ENCODE measurements at regions not wholly inside any gene's neighbourhood (a gene's known extent, or its start where the extent isn't known, plus 50 kb on each side); places are given as distances from the start of the nearest gene placed in this dataset.

GRCh38 chr5:13501176-13501575 lies 443.3 kb downstream of the DNAH5 start:
- no peak for DNase-seq
- H3K9me3 ChIP-seq (ENCODE audit: control insufficient read depth, low read length), result no peaks in the 10 kb centered on the region
- no peak overlapping the region for H3K27ac ChIP-seq (ENCODE audit: low read depth, low read length)
- Mint-ChIP-seq H3K27ac (no peak overlapping the region), H3K4me1 (peaks cover 13% of the 10 kb centered on the region), H3K36me3 (ENCODE audit: low read depth) (no peaks in the 10 kb centered on the region), H3K9me3 (no peaks in the 10 kb centered on the region), H3K27me3 (ENCODE audit: insufficient read depth) (peaks cover 2% of the 10 kb centered on the region), H3K4me3 (no peak overlapping the region)
- no peak overlapping the region for H3K9ac ChIP-seq (ENCODE audit: extremely low read depth, low read length, poor library complexity, severe bottlenecking)
- no peaks in the 10 kb centered on the region for H3K36me3 ChIP-seq (ENCODE audit: control insufficient read depth, insufficient read depth, low read length)
- TF ChIP-seq, protein P1, sequence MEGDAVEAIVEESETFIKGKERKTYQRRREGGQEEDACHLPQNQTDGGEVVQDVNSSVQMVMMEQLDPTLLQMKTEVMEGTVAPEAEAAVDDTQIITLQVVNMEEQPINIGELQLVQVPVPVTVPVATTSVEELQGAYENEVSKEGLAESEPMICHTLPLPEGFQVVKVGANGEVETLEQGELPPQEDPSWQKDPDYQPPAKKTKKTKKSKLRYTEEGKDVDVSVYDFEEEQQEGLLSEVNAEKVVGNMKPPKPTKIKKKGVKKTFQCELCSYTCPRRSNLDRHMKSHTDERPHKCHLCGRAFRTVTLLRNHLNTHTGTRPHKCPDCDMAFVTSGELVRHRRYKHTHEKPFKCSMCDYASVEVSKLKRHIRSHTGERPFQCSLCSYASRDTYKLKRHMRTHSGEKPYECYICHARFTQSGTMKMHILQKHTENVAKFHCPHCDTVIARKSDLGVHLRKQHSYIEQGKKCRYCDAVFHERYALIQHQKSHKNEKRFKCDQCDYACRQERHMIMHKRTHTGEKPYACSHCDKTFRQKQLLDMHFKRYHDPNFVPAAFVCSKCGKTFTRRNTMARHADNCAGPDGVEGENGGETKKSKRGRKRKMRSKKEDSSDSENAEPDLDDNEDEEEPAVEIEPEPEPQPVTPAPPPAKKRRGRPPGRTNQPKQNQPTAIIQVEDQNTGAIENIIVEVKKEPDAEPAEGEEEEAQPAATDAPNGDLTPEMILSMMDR (conservative IDR thresholded peaks at IDR 0.05), result peak; percentile 39
- H3K4me3 ChIP-seq (ENCODE audit: low read length), result no peak overlapping the region
- H3K27me3 ChIP-seq (ENCODE audit: control insufficient read depth, insufficient read depth, low read length, poor library complexity, severe bottlenecking), result no peaks in the 10 kb centered on the region
- H3K4me1 ChIP-seq (ENCODE audit: control insufficient read depth, insufficient read depth, low read length), result no peaks in the 10 kb centered on the region
- WGBS, 2 experiments (ENCODE audit: insufficient coverage in 1 of 2, insufficient read length in 1 of 2), result 82 to 90% methylated on average over 2 to 3 of the region's 3 CpGs

GRCh38 chr5:13498279-13498678 lies 446.2 kb downstream of the DNAH5 start:
- no peaks in the 10 kb centered on the region for H3K4me1 ChIP-seq (ENCODE audit: control insufficient read depth, insufficient read depth, low read length)
- H3K9me3 ChIP-seq (ENCODE audit: control insufficient read depth, low read length), result no peaks in the 10 kb centered on the region
- Mint-ChIP-seq H3K27me3 (ENCODE audit: insufficient read depth) (peaks cover 1% of the 10 kb centered on the region), H3K36me3 (ENCODE audit: low read depth) (no peaks in the 10 kb centered on the region), H3K9me3 (no peaks in the 10 kb centered on the region), H3K4me1 (no peaks in the 10 kb centered on the region), H3K27ac (no peak overlapping the region), H3K4me3 (no peak overlapping the region)
- no peak overlapping the region for H3K27ac ChIP-seq (ENCODE audit: low read depth, low read length)
- no peaks in the 10 kb centered on the region for H3K36me3 ChIP-seq (ENCODE audit: control insufficient read depth, insufficient read depth, low read length)
- no peak for DNase-seq
- no peak overlapping the region for H3K4me3 ChIP-seq (ENCODE audit: low read length)
- no peaks in the 10 kb centered on the region for H3K27me3 ChIP-seq (ENCODE audit: control insufficient read depth, insufficient read depth, low read length, poor library complexity, severe bottlenecking)
- no peak overlapping the region for H3K9ac ChIP-seq (ENCODE audit: extremely low read depth, low read length, poor library complexity, severe bottlenecking)
- TF ChIP-seq, protein P1 (conservative IDR thresholded peaks at IDR 0.05), result no peak

DNA sequence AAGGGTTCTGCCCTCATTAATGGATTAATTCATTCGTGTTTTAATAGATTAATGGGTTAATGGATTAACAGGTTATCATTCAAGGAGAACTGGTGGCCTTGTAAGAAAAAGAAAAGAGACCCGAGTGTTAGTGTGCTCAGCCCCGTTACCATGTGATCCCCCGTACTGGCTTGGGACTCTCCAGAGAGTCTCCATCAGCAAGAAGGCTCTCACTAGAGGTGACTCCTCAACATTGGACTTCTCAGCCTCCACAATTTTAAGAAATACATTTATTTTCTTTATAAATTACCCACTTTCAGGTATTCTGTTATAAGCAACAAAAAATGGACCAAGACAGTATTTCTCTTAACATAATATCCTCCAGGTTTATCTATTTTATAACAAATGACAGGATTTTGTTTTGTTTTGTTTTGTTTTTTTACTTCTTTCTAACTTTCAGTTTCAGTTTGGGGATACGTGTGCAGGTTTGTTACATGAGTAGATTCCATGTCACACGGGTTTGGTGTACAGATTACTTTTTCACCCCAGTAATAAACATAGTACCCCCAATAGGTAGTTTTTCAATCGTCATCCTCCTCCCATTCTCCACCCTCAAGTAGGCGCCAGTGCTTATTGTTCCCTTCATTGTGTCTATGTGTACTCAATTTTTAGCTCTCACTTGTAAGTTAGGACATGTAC lies 456.1 kb downstream of the DNAH5 start:
- Mint-ChIP-seq H3K27me3 (ENCODE audit: insufficient read depth) (no peaks in the 10 kb centered on the region), H3K27ac (no peak overlapping the region), H3K36me3 (ENCODE audit: low read depth) (no peaks in the 10 kb centered on the region), H3K9me3 (no peaks in the 10 kb centered on the region), H3K4me1 (no peaks in the 10 kb centered on the region), H3K4me3 (no peak overlapping the region)
- no peak overlapping the region for H3K27ac ChIP-seq (ENCODE audit: low read depth, low read length)
- H3K36me3 ChIP-seq (ENCODE audit: control insufficient read depth, insufficient read depth, low read length), result no peaks in the 10 kb centered on the region
- WGBS, 2 experiments (ENCODE audit: insufficient coverage in 1 of 2, insufficient read length in 1 of 2), result 86 to 90% methylated on average over 2 to 8 of the region's 8 CpGs
- no peaks in the 10 kb centered on the region for H3K4me1 ChIP-seq (ENCODE audit: control insufficient read depth, insufficient read depth, low read length)
- no peaks in the 10 kb centered on the region for H3K9me3 ChIP-seq (ENCODE audit: control insufficient read depth, low read length)
- H3K9ac ChIP-seq (ENCODE audit: extremely low read depth, low read length, poor library complexity, severe bottlenecking), result no peak overlapping the region
- no peaks in the 10 kb centered on the region for H3K27me3 ChIP-seq (ENCODE audit: control insufficient read depth, insufficient read depth, low read length, poor library complexity, severe bottlenecking)
- TF ChIP-seq, protein P1 (conservative IDR thresholded peaks at IDR 0.05), result no peak
- no peak overlapping the region for H3K4me3 ChIP-seq (ENCODE audit: low read length)
- DNase-seq, result no peak
